ENCODE measurements at regions not wholly inside any gene's neighbourhood (a gene's known extent, or its start where the extent isn't known, plus 50 kb on each side); places are given as distances from the start of the nearest gene placed in this dataset.

DNA sequence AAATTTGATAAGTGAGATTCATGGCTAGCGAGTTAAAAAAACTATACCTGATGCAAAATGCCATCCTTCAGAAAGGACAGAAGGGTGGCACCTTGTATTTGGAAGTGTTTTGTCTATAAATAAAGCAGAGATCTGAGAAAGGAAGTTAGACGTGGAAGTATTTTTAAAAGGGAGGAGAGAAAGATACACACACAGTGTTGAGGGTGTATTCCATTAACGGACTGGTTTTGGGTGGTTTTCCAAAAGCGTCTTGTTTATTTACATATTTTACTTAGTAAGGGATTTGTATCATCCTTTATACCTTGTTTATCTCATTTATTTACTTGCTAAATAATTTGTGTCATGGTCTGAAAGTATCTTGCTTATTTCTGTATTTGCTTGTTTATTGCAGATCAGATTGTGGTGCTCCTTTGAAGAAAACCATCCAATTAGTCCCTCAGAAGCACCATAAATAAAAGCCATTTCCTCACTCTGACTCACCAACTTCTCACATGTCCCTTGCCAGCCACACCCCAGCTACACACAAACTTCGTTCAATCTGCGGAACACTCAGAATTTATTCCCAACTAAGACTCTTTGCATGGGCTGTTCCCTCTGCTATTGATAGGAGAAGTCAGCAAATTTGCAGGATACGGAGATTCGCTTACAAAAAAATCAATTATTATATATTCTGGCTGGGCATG lies 90.8 kb downstream of the FAM124B start:
- Histone ChIP-seq H3K27ac (no peak overlapping the region), H3K4me3 (no peak overlapping the region), H3K27me3 (ENCODE audit: insufficient read depth in 3 of 3, low read length in 2 of 3) (peaks cover 0 to 9% (median 0%) of the 10 kb centered on the region in 3 donors), H3K36me3 (ENCODE audit: insufficient read depth in 1 of 2, low read depth in 1 of 2) (no peaks in the 10 kb centered on the region), H3K9me3 (no peaks in the 10 kb centered on the region), H3K4me1 (no peaks in the 10 kb centered on the region)
- DNase-seq (no peak), ATAC-seq (no peak)
- intact Hi-C loops (cut with DNase I): no loop called here
- 73 to 74% (median 74%) methylated on average over 8 of the region's 8 CpGs for WGBS, 3 donors
- TF ChIP-seq, protein P1, sequence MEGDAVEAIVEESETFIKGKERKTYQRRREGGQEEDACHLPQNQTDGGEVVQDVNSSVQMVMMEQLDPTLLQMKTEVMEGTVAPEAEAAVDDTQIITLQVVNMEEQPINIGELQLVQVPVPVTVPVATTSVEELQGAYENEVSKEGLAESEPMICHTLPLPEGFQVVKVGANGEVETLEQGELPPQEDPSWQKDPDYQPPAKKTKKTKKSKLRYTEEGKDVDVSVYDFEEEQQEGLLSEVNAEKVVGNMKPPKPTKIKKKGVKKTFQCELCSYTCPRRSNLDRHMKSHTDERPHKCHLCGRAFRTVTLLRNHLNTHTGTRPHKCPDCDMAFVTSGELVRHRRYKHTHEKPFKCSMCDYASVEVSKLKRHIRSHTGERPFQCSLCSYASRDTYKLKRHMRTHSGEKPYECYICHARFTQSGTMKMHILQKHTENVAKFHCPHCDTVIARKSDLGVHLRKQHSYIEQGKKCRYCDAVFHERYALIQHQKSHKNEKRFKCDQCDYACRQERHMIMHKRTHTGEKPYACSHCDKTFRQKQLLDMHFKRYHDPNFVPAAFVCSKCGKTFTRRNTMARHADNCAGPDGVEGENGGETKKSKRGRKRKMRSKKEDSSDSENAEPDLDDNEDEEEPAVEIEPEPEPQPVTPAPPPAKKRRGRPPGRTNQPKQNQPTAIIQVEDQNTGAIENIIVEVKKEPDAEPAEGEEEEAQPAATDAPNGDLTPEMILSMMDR (IDR thresholded peaks at IDR 0.05): no peak

DNA sequence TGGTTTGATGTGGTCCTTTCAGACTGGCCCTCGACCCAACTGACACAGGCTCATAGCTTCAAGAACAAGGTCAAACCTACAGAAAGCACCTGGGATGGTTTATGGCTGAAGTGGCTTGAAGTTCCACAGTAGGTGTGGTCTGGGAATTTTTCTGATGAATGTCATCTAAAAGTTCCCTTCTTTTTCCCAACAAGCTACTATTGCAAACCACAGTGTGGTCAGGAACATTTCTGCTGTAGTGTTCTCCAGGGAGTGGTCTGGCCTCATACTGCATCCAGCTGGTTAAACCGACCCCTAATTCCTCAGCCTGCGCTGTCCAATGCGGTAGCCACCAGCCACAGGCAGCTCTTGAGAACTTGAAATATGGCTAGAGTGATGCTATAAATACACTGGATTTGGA lies 92.7 kb downstream of the FAM124B start:
- Histone ChIP-seq H3K36me3 (ENCODE audit: insufficient read depth in 1 of 2, low read depth in 1 of 2) (no peaks in the 10 kb centered on the region), H3K9me3 (no peaks in the 10 kb centered on the region), H3K4me3 (no peak overlapping the region), H3K27me3 (ENCODE audit: insufficient read depth in 3 of 3, low read length in 2 of 3) (peaks cover 0 to 9% (median 0%) of the 10 kb centered on the region in 3 donors), H3K4me1 (no peaks in the 10 kb centered on the region), H3K27ac (no peak overlapping the region)
- DNase-seq (no peak), ATAC-seq (no peak)
- WGBS, 3 donors: 47 to 73% (median 66%) methylated on average over 4 of the region's 4 CpGs
- intact Hi-C loops (cut with DNase I): no loop called here
- TF ChIP-seq, protein P1 (IDR thresholded peaks at IDR 0.05): no peak

DNA sequence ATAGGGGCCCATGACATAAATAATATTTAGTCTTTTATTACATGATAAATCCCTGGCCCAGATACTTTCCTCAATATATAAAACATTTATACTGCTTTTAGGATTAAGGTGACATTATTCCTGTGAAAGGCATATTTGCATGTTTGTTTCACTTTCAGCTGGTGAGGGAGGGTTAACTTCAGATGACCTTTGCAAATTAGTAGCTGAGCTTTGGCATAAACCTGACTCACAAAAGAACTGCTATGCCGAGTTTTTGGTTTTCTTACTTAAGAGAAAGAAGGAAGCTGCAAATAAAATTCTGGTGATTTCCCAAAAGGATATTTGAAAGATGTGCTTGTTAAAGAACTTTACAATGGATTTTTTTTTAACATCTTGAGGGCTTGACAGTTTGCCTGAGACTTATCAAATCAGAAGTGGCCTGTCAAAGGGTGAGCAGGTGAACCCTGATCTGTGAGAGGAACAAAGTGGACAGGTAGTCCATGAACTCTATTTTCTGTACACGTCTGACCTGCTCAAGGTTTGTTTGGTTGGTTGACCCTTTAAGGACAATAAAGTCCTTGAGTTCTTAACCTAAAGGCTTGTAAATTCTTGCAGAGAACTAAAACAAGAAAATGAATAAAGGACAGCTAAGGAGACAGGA lies 93.5 kb downstream of the FAM124B start:
- no peak for ATAC-seq
- 46 to 54% (median 49%) methylated on average over 2 of the region's 2 CpGs for WGBS, 3 donors

DNA sequence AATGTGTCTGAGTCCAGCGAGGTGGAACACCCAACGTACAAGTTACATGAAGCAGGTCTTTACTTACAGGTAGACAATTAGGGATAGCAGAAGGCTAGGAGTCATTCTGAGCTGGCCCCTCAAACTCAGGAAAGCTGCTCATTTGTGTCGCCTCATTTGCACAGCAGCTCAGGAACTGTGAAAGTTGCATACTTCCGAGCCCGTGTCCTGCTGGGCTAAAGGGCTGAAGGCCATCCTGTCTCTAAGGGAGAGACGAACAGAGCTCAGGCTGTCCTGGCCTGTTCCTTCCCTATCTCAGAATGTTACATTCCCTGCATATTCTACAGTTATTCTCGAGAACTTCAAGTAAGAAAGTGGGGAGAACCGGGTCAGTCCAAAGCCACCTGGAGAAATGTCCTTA lies 99.0 kb downstream of the FAM124B start:
- no peak for DNase-seq
- TF ChIP-seq, protein P1 (IDR thresholded peaks at IDR 0.05): no peak
- ATAC-seq: no peak
- H3K36me3 ChIP-seq (ENCODE audit: insufficient read depth in 1 of 2, low read depth in 1 of 2): no peaks in the 10 kb centered on the region
- H3K4me3 ChIP-seq: no peak overlapping the region
- H3K9me3 ChIP-seq: no peaks in the 10 kb centered on the region
- no peak overlapping the region for H3K27ac ChIP-seq
- intact Hi-C loops (cut with DNase I): no loop called here
- no peaks in the 10 kb centered on the region for H3K27me3 ChIP-seq (ENCODE audit: insufficient read depth in 3 of 3, low read length in 2 of 3)
- 76 to 85% (median 84%) methylated on average over 8 of the region's 8 CpGs for WGBS, 3 donors
- H3K4me1 ChIP-seq: no peaks in the 10 kb centered on the region

More for the DNA sequence above, 93.5 kb downstream of the FAM124B start:
- Histone ChIP-seq H3K27me3 (ENCODE audit: insufficient read depth in 3 of 3, low read length in 2 of 3) (peaks cover 0 to 9% (median 0%) of the 10 kb centered on the region in 3 donors), H3K27ac (no peak overlapping the region), H3K4me1 (no peaks in the 10 kb centered on the region), H3K36me3 (ENCODE audit: insufficient read depth in 1 of 2, low read depth in 1 of 2) (no peaks in the 10 kb centered on the region), H3K4me3 (no peak overlapping the region), H3K9me3 (no peaks in the 10 kb centered on the region)
- no peak for DNase-seq
- intact Hi-C loops (cut with DNase I): no loop called here
- TF ChIP-seq, protein P1 (IDR thresholded peaks at IDR 0.05): no peak

Data from psoas muscle (tissue), 7 donors.